Colonic mucosa (tissue), 4 donors: ENCODE measurements at regions not wholly inside any gene's neighbourhood (a gene's known extent, or its start where the extent isn't known, plus 50 kb on each side); places are given as distances from the start of the nearest gene placed in this dataset.
"Not testable (repeated sequence)": the region's sequence is repeated elsewhere in the genome, so short reads cannot be mapped to it uniquely, and the experiment has no call there.

Experiments used
- DNase-seq: peaks from one replicate; pipeline ENCODE4 v3.0.0-alpha.2; 2020
- H3K27ac ChIP-seq: fragments of 200-600 bp; one replicate; pipeline ENCODE4 v1.8.0; 2021
- H3K27me3 ChIP-seq: fragments of 200-600 bp; one replicate; pipeline ENCODE4 v1.8.0; 2021
- H3K36me3 ChIP-seq: fragments of 200-600 bp; one replicate; pipeline ENCODE4 v1.8.0; 2021
- H3K4me1 ChIP-seq: fragments of 200-600 bp; one replicate; pipeline ENCODE4 v1.8.0; 2021; ENCODE audit warnings: mild to moderate bottlenecking
- H3K4me3 ChIP-seq: fragments of 200-600 bp; one replicate; pipeline ENCODE4 v1.8.0; 2021
- H3K9ac ChIP-seq, 2 donors: one replicate each; pipeline ENCODE4 v1.7.0; 2013; ENCODE audit warnings: control low read depth in 2 of 2, low read depth in 2 of 2, low read length in 2 of 2
- H3K9me3 ChIP-seq: fragments of 200-600 bp; one replicate; pipeline ENCODE4 v1.8.0; 2021
- CTCF ChIP-seq: fragments of 200-600 bp; IDR thresholded peaks from one replicate; pipeline ENCODE4 v1.8.0; 2022; ENCODE audit warnings: antibody characterized with exemption, mild to moderate bottlenecking
- intact Hi-C: fragments of 100-400 bp; cut with DNase I; formaldehyde crosslinking; loops from one replicate; pipeline ENCODE4 v1.14.1; 2022
- donor health status: healthy.
- donor health status: DM: no; HTN: no; CAD: no.
- donor health status: DM: no; HTN: no; CAD: no.

- Histone ChIP-seq H3K4me1 (no peaks in the 10 kb centered on the region), H3K27ac (no peak overlapping the region), H3K9me3 (no peaks in the 10 kb centered on the region), H3K9ac (no peak overlapping the region), H3K4me3 (no peak overlapping the region), H3K27me3 (no peaks in the 10 kb centered on the region), H3K36me3 (no peaks in the 10 kb centered on the region)
- intact Hi-C loops = no loop called here
- DNase-seq = no peak
- TF ChIP-seq CTCF = no peak
Observed at GRCh38 chr11:87804176-87804575, 371.1 kb downstream of the RAB38 start.

GRCh38 chr11:87803748-87804147 lies 371.5 kb downstream of the RAB38 start:
- no peak for TF ChIP-seq CTCF
- no peak overlapping the region for H3K9ac ChIP-seq
- H3K27ac ChIP-seq = no peak overlapping the region

GRCh38 chr11:87784862-87785261 lies 390.4 kb downstream of the RAB38 start:
- DNase-seq, H3K9ac ChIP-seq, H3K27ac ChIP-seq, H3K36me3 ChIP-seq, H3K4me1 ChIP-seq, H3K27me3 ChIP-seq, H3K4me3 ChIP-seq, intact Hi-C loops, H3K9me3 ChIP-seq: not testable (repeated sequence)

More at GRCh38 chr11:87803748-87804147, 371.5 kb downstream of the RAB38 start:
- no peak for DNase-seq
- Histone ChIP-seq H3K36me3 (no peaks in the 10 kb centered on the region), H3K27me3 (no peaks in the 10 kb centered on the region), H3K4me3 (no peak overlapping the region), H3K4me1 (no peaks in the 10 kb centered on the region), H3K9me3 (no peaks in the 10 kb centered on the region)
- intact Hi-C loops = no loop called here

- no peak overlapping the region for H3K4me3 ChIP-seq
- no peak for DNase-seq
- no peak overlapping the region for H3K9ac ChIP-seq
- H3K4me1 ChIP-seq = no peaks in the 10 kb centered on the region
- no peaks in the 10 kb centered on the region for H3K27me3 ChIP-seq
- intact Hi-C loops = no loop called here
- no peaks in the 10 kb centered on the region for H3K9me3 ChIP-seq
- no peaks in the 10 kb centered on the region for H3K36me3 ChIP-seq
- no peak overlapping the region for H3K27ac ChIP-seq
- no peak for TF ChIP-seq CTCF
Observed at GRCh38 chr11:87780068-87780413, 395.2 kb downstream of the RAB38 start.

- no peak for DNase-seq
- H3K27me3 ChIP-seq = no peaks in the 10 kb centered on the region
- H3K36me3 ChIP-seq = no peaks in the 10 kb centered on the region
- no peaks in the 10 kb centered on the region for H3K4me1 ChIP-seq
- no peak overlapping the region for H3K27ac ChIP-seq
- no peak overlapping the region for H3K4me3 ChIP-seq
- H3K9me3 ChIP-seq = no peaks in the 10 kb centered on the region
- intact Hi-C loops = no loop called here
- no peak for TF ChIP-seq CTCF
- no peak overlapping the region for H3K9ac ChIP-seq
Observed at GRCh38 chr11:87779276-87780067, 395.8 kb downstream of the RAB38 start.

GRCh38 chr11:87778357-87778756 lies 396.9 kb downstream of the RAB38 start:
- intact Hi-C loops = no loop called here
- no peaks in the 10 kb centered on the region for H3K4me1 ChIP-seq
- no peaks in the 10 kb centered on the region for H3K9me3 ChIP-seq
- H3K27me3 ChIP-seq = no peaks in the 10 kb centered on the region
- no peak overlapping the region for H3K4me3 ChIP-seq
- H3K27ac ChIP-seq = no peak overlapping the region
- no peak for DNase-seq
- TF ChIP-seq CTCF = no peak
- H3K9ac ChIP-seq = no peak overlapping the region
- H3K36me3 ChIP-seq = no peaks in the 10 kb centered on the region
